ENCODE measurements at regions not wholly inside any gene's neighbourhood (a gene's known extent, or its start where the extent isn't known, plus 50 kb on each side); places are given as distances from the start of the nearest gene placed in this dataset.
"Not testable (repeated sequence)": the region's sequence is repeated elsewhere in the genome, so short reads cannot be mapped to it uniquely, and the experiment has no call there.

GRCh38 chr2:173552531-173552930 is 197.9 kb downstream of the CDCA7 start:
- no peak for DNase-seq

GRCh38 chr2:173553593-173553992 is 198.9 kb downstream of the CDCA7 start:
- DNase-seq: no peak

GRCh38 chr2:173555833-173556232 is 201.2 kb downstream of the CDCA7 start:
- DNase-seq: peak; percentile 43

- DNase-seq: no peak
Observed at GRCh38 chr2:173556816-173557215, 202.1 kb downstream of the CDCA7 start.

GRCh38 chr2:173557497-173557896 is 202.8 kb downstream of the CDCA7 start:
- DNase-seq: no peak

GRCh38 chr2:173567493-173567892 is 212.8 kb downstream of the CDCA7 start:
- no peak for DNase-seq

- no peak for DNase-seq
Observed at GRCh38 chr2:173568054-173568453, 213.4 kb downstream of the CDCA7 start.

GRCh38 chr2:173571021-173571821 is 216.5 kb downstream of the CDCA7 start:
- DNase-seq: peak; percentile 80

- no peak for DNase-seq
Observed at GRCh38 chr2:173571887-173572680, 217.4 kb downstream of the CDCA7 start.

GRCh38 chr2:173572848-173573247 is 218.2 kb downstream of the CDCA7 start:
- no peak for DNase-seq

- DNase-seq: not testable (repeated sequence)
Observed at GRCh38 chr2:173573782-173574181, 219.1 kb downstream of the CDCA7 start.

- DNase-seq: no peak
Observed at GRCh38 chr2:173574324-173575112, 219.8 kb downstream of the CDCA7 start.

GRCh38 chr2:173578404-173579107 is 223.9 kb downstream of the CDCA7 start:
- no peak for DNase-seq

- DNase-seq: no peak
Observed at GRCh38 chr2:173580351-173580750, 225.7 kb downstream of the CDCA7 start.

- DNase-seq: no peak
Observed at GRCh38 chr2:173580956-173581355, 226.3 kb downstream of the CDCA7 start.

- no peak for DNase-seq
Observed at GRCh38 chr2:173583196-173583595, 228.5 kb downstream of the CDCA7 start.

GRCh38 chr2:173584000-173584399 is 229.3 kb downstream of the CDCA7 start:
- no peak for DNase-seq

- DNase-seq: no peak
Observed at GRCh38 chr2:173584676-173585458, 230.2 kb downstream of the CDCA7 start.

GRCh38 chr2:173588931-173589369 is 234.3 kb downstream of the CDCA7 start:
- no peak for DNase-seq

GRCh38 chr2:173589604-173590275 is 235.1 kb downstream of the CDCA7 start:
- DNase-seq: peak; percentile 79

- peak; percentile 99 for DNase-seq
Observed at GRCh38 chr2:173590276-173590861, 235.7 kb downstream of the CDCA7 start.
